ENCODE measurements at regions not wholly inside any gene's neighbourhood (a gene's known extent, or its start where the extent isn't known, plus 50 kb on each side); places are given as distances from the start of the nearest gene placed in this dataset.
A peak's percentile ranks its signal among the peaks of the same experiment; 100 is the strongest.
"Not testable (repeated sequence)": the region's sequence is repeated elsewhere in the genome, so short reads cannot be mapped to it uniquely, and the experiment has no call there.

DNA sequence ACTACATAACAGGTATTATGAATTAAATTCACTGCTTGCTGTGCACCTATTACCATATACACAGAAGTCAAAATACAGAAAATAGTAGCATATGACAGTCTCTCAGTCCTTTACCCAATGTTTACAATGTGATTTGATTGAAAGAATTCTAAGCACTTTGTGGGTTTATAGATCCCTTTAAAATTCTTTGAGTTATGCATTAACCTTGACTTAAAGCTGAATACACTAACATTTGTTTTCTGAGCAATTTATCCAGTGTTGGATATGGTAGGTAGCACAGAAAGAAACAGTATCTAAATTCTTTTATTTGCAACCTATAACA, 230.8 kb upstream of the DDI1 start:
- no peak for DNase-seq (ENCODE audit: low read depth)

DNA sequence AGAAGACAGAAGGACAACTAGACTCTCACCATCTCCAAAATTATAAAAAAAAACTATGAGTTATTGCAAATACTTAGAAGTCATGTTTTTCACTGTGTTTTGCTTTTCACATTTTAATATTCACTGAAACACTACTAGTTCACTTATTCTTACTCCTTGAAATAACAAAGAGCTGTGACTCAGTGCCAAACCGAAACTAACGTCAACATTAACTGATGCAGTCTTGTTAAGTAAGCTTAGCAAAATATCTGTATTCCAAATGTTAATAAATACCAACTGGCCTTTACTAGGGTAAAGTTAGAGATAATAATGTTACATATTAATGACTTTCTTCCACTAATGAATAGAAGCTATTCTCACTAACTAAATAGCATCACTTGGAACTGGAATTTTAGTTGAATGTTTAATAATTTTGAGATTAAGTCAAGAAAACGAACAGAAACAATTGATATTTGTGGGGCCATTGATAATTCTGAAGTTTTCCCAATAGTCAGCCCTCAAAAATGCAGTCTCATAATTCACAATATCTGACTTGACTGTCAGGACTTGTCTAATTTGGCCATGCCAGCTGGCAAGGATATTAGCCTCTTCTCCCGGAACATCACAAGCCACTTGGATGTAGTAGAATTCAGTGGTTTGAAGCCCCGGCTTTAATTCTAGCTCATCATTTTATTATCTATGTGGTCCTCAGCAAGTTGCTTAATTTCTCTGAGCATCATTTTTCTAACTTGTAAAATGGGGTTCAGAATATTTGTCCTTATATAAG, 230.1 kb upstream of the DDI1 start:
- DNase-seq (ENCODE audit: low read depth): peak; percentile 67

DNA sequence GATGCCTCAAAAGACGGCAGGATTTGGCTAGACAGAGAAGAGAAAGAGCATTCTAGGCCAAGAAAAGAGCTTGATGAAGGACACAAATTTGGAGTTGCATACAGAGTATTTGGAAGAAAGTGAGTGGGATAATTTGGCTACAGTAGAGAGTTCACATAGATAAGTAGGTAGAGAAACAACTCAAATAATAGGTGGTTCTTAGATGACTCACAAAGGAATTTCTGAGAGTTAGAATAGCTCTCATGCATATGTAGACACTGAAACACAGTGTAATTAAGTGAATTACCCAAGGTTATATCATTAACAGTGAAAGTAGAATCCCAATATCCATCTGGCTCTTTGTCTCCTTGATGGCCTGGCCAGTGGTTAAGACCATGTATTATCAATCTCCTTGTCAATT, 228.6 kb upstream of the DDI1 start:
- peak; percentile 62 for DNase-seq (ENCODE audit: low read depth)

DNA sequence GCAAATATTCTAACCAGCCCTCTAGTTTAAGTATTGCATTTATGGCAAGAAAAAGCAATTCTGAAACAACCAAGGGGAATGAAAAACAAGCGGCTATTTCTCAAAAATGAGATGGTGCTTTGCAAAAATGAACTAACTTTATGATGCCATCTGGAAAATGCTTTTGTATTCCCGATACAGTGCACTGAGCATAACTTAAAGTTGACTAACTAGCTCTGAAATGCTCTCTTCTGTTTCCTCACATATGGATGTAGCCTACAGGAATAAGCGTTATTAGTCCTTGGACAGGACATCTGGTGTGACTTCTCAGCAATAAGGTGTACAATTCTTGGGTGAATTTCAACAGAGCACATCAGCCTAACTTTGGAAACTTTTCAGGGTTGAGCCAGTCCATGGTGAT, 228.2 kb upstream of the DDI1 start:
- no peak for DNase-seq (ENCODE audit: low read depth)

DNA sequence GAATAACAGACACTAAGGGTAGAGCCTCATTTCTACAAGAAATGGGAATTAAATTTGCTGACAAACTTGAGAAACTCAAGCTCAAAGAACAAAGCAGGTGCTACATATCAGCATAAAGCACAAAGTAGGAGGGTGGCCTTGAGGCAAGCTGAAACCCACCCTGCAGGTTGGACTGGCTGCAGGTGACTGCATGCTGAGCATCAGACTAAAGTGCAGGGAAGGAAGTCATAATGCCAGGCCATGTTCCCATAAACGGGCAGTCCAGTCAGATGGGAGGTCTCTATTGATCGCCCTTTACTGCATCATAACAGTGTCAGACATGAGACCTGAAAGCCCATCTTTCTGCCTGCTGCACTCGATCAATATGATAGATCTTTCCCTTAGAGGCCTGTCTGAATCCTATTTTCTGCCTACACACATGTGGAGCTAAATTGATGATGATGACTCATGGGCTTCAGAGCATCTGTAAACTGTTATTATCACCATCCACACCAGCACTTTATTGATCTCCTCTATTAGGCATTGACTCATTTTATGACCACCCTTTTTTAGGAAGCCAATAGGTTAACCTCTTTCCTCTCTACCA, 224.5 kb upstream of the DDI1 start:
- no peak for DNase-seq (ENCODE audit: low read depth)

DNA sequence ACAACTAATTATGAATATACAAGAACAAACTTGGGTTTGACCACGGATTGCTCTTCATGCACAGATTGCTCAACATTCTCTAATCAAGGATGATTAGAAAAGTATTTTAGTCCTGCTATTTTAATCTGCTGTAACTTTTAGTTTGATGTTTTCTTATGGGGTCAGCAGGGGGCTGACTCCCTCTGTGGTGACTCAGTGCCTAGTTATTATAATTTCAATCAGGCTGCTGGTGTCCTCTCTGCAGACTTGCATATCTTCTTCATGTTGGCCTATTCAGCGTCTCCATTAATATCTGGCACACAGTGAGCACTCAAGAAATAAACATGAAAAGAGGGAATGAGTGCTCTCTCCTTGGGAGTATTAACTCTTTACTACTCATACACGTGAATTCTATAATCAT, 223.8 kb upstream of the DDI1 start:
- DNase-seq (ENCODE audit: low read depth): no peak

DNA sequence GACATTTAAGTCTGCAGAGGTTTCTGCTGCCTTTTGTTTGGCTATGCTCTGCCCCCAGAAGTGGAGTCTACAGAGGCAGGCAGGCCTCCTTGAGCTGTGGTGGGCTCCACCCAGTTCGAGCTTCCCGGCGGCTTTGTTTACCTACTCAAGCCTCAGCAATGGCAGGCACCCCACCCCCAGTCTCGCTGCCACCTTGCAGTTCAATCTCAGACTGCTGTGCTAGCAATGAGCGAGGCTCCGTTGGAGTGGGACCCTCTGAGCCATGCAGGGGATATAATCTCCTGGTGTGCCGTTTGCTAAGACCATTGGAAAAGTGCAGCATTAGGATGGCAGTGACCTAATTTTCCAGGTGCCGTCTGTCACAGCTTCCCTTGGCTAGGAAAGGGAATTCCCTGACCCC, 216.1 kb upstream of the DDI1 start:
- not testable (repeated sequence) for DNase-seq (ENCODE audit: low read depth)

DNA sequence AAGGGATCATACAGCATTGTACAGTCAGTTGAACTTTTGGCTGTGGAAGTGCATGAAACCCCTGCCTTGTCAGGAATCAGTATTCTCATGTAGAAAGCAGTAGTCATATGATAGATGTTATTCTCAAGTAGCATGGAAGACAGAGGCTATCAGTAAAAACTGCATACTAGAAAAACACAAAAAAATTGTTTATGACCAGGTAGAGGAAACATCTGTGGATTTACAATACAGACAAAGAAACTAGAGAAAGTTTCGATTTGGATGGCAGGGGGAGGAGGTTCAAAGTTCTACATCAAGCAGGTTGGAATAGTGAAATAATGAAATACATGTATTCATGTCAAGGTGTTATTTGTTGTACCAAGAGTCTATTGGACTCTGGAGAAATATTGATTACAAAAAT, 212.3 kb upstream of the DDI1 start:
- no peak for DNase-seq (ENCODE audit: low read depth)

DNA sequence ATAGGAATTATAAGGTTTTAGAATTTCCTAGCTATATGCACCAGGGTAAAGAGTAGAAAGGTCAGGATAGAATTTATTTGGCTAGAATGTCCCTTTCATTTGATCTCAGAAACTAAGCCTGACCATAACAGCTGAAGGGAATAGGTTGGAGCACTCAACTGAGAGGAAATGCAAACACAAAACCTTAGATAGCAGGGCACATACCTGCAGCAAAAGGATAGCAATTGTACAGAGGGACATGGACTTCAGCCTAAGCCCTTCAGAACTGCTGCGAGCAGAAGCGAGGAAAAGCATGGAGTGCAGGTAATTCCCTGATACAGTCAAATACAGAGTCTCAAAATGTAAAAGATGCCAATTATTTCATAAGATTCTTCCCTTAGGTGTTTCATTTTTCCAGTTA, 211.0 kb upstream of the DDI1 start:
- no peak for DNase-seq (ENCODE audit: low read depth)

DNA sequence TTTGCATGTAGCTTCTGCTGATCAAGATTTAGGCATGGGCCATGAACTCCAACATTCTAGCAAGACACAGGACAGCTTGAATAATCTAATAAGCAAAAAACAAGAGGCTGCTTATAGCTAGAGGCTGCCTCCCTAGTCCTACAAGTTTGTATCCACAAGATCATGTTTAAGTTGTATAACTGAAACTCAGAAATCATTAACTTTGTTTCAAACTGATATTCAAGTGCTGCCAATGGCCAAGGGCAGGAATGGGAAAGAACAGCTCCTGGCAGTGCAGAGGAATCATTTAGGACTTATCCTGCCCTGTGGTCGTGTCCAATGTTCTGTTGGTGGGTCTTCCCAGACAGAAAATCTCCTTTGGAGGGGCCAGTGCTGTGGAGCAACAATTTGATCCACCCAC, 209.6 kb upstream of the DDI1 start:
- DNase-seq (ENCODE audit: low read depth): no peak

DNA sequence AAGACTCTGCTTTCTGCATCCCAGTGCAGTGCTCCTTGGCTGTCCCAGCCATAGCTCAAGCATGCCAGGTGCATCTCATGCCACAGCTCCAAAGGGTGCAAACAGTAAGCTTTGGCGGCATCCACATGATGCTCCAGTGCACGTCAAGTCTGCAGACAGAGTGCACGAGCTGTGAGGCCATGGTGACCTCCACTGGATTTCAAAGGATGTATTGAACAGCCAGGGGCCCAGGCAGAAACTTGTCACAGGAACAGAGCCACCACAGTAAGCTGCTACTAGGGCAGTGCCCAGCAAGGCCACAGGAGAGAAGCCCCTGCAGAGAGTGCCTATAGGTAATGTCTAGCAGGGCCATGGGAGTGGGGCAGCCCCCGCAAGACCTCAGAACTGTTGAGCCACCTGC, 206.8 kb upstream of the DDI1 start:
- no peak for DNase-seq (ENCODE audit: low read depth)

DNA sequence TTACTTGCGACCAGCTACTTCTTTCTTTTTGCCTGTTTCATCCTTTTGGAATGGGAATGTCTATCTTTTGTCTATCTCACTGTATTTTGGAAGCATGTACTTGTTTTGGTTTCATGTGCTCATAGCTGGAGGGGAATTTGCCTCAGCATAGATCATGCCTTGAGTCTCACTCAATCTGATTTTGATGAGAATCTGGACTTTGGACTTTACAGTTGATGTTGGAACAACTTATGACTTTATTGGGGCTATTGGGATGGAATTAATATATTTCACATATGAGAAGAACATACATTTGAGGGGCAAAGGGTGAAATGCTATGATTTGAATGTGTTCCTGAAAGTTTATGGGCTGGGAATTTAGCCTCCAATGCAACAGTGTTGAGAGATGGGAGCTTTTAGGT, 206.2 kb upstream of the DDI1 start:
- no peak for DNase-seq (ENCODE audit: low read depth)

DNA sequence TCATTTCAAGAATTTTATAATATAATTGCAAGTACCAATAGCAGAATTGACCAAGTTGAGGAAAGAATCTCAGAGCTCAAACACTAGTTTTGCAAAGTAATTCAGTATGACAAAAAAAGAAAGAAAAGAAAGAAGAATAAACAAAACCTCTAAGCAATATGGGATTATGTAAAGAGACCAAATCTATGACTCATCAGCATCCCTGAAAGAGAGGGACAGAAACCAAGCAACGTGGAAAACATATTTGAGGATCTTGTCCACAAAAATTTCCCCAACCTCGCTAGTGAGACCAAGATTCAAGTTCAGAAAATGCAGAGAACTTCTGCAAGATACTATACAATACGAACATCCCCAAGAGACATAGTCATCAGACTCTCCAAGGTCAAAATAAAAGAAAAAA, 203.7 kb upstream of the DDI1 start:
- no peak for DNase-seq (ENCODE audit: low read depth)

DNA sequence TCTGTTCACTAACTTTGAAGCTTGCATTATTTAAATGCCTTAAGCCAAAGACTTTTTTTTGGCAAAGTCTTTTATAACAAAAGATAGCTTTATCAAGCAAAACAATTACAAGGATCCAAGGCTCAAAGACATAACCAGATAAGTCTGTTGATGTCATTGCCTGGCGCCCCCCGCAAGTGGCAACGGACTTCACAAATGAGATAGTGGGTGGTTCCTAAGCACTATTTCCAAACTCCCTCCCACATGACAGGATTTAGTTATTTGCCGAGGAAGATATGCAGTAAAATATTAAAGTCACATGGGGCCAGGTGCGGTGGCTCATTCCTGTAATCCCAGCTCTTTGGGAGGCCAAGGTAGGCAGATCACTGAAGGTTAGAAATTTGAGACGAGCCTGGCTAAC, 194.2 kb upstream of the DDI1 start:
- DNase-seq (ENCODE audit: low read depth): no peak

DNA sequence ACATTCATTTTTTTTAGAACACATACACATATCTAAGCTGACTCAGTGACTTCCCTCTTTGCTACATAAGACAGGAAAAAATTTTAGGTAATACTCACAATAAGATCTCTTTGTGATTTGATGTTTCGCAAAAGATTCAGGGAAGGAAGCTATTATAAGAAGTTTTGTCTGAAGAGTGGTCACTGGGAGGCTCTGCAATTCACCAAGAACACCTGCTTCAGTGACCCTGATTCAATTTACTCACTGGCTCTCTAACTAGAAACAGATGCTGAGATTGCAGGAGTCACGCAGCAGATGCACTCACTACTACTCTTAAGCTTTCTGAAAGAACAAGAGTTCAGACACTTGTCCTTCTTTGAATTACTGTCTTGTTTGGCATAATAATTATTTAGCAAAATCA, 193.6 kb upstream of the DDI1 start:
- no peak for DNase-seq (ENCODE audit: low read depth)

DNA sequence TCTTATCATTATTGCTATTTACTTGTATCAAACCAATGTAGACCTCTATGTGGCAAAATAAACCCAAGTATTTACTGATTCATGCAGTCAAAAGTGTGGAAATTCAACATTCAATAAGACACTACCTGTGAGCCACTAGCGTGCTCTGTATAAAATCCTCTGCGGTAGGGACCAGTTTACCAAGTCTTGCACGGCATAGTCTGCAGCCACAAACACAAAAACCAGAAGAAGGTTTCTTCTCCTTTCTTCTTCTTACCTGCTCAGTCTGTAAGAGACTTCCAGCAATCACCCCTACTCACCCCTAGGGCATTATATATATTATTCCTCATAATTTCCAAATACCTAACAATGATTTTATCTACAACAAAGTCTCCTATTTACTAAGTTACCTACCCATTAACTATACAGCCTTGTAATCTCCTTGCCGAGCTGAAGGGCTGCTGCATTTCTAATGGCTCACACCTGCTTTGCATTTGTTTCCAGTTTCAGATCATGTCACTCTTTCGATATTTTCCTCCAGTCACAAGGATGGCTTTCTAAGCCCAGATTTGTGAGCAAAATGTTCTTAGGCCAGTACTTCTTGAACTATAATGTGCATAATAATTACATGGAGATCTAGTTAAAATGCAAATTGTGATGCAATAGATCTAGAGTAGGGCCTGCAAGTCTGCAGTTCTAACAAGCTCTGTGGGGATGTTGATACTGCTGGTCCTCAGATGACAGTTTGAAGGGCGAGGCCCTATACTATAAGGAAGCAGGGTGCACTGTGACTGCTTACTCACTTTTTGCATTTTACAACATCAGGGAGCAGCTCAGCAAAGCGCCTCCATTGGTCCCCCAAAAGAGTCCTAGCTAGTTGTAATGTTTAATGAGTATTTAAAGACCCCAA, 191.9 kb upstream of the DDI1 start:
- no peak for DNase-seq (ENCODE audit: low read depth)

DNA sequence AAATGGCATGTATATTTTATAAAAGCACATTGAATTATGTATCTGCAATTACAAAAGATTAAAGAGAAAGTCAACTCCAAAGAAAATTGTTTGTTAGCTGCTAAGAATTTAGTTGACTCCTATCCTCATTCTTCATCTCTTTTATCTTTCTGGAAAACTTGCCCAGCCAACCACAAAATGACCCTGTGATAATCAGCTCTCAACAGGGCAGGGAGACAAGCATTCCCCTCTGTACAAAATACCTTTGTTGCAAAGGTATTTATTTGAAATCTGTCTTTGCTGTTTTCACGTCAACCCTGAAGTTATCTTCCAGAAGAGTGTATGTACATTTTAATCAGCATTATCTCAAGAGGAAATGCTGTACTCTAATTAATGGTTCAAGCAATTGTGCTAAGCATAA, 191.1 kb upstream of the DDI1 start:
- DNase-seq (ENCODE audit: low read depth): peak; percentile 73

DNA sequence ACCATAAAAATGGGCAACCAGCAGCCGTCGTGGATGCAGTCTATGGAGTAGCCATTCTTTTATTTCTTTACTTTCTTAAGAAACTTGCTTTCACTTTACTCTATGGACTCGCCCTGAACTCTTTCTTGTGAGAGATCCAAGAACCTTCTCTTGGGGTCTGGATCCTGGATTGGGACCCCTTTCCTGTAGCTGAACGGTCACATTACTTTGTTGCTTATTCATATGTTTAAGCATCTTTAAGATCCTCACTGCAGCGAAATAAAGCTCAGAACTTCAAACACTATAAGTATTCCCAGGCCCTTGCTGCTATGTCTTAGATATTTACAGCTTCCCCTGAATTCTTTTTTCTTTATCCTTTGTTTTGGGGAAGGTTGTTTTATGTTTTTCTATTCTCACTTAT, 187.8 kb upstream of the DDI1 start:
- no peak for DNase-seq (ENCODE audit: low read depth)

DNA sequence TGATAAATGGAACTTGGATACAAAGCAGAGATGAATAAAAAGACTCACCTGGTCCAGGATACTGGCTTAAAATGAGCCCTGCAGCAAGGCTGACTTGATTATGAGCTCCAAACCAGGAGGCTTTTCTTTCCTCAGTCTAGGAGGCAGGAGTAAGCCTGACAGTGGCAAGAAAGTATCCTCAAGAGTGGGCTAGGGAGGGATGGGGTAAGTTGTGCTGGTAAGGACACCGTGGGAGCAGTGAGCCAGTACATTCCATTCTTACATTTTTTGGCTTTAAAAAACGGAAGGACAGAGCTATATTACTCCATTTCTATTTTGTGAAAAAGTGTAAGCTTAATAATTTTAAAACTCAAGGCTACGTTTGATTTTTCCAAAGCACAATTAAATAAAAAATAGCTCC, 187.1 kb upstream of the DDI1 start:
- DNase-seq (ENCODE audit: low read depth): peak; percentile 25

DNA sequence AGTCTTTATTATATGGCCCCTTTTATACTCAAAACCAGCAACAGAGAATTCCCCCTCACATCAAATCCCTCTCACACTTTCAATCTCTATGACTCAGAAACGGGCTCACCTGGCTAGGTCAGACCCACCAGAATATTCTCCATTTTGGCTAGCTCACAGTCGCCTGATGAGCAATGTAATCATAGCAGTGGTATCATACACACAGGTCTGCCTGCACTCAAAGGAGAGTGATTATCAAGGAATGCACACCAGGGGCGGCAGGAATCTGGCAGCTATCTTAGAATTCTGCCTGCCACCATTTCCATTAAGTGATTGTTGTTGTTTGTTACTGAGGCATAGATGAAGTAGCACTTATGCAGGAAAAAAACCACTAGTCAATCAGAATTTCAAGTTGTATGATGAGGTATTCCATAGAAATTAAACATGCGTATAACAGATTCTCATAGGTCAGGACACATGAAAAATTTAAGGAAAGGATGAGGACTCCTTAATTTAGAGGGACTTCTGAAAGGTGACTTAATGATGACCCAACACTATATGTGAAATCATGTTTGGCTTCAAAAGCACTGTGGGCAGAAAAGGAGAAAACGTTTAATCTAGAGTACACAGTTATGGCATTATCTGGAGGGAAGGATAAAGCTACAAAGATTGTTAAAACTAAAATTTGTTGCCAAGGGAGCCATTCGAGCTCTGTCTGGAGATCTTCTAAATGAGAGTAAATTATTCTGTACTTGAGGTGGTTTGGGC, 185.8 kb upstream of the DDI1 start:
- peak; percentile 30 for DNase-seq (ENCODE audit: low read depth)

DNA sequence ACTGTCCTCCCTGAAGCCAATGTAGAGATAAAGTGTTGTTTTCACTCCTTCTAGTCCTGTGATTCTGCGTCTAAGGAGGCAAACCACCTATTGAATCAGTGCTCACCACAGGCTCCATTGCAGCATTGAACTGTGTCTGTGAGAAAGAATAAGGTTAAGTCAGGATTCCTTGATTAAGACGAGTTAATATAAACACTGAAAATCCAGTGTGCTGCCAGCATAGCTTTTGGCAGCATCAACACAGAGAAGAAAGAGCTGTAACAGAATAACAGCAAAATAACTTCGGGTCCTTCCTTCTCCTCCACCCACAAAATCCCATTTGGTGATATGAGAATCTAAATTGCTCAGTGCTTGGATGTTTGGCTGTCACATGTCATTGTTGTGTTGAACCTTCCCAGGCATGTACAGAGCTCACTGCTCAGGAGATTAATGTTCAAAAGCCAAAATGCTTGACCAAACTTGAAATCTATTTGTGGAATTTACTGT, 185.2 kb upstream of the DDI1 start:
- peak; percentile 98 for DNase-seq (ENCODE audit: low read depth)

Data from amniotic epithelial cell (primary cell).